Fibroblast of villous mesenchyme (primary cell): ENCODE measurements at regions not wholly inside any gene's neighbourhood (a gene's known extent, or its start where the extent isn't known, plus 50 kb on each side); places are given as distances from the start of the nearest gene placed in this dataset.

ENCODE experiments used
- DNase-seq: peaks from one replicate; pipeline ENCODE4 v3.0.0-alpha.2; 2010; ENCODE audit warnings: low read depth
- H3K4me3 ChIP-seq: 2 replicates; pipeline ENCODE4 v1.5.1; 2011; ENCODE audit warnings: low read depth, mild to moderate bottlenecking, low read length
- CTCF ChIP-seq: IDR thresholded peaks from 2 replicates; pipeline ENCODE4 v1.5.1; 2012; ENCODE audit warnings: low read depth, mild to moderate bottlenecking, low read length; ENCODE audit not compliant: insufficient read depth

GRCh38 chr10:36211856-36212255 is 569.8 kb upstream of the FZD8 start:
- no peak for DNase-seq
- TF ChIP-seq CTCF, result no peak
- H3K4me3 ChIP-seq, result no peak overlapping the region

GRCh38 chr10:36209480-36209879 is 567.4 kb upstream of the FZD8 start:
- no peak overlapping the region for H3K4me3 ChIP-seq
- no peak for TF ChIP-seq CTCF
- no peak for DNase-seq

DNA sequence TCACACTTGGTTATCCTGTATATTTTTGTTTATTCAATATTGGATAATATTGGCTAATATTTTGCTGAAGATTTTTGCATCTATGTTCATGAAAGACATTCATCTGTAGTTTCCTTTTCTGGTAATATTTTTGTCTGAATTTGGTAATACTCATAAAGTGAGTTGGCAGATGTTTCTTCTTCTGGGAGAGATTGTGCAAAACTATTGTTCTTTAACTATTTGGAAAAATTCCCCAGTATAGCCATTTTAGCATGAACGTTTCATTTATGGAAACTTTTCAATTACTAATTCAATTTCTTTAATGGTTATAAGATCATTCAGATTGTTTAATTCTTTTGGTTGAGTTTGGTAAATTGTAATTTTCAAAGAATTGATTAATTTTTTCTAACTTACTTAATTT is 560.8 kb upstream of the FZD8 start:
- DNase-seq, result no peak
- H3K4me3 ChIP-seq, result no peak overlapping the region

DNA sequence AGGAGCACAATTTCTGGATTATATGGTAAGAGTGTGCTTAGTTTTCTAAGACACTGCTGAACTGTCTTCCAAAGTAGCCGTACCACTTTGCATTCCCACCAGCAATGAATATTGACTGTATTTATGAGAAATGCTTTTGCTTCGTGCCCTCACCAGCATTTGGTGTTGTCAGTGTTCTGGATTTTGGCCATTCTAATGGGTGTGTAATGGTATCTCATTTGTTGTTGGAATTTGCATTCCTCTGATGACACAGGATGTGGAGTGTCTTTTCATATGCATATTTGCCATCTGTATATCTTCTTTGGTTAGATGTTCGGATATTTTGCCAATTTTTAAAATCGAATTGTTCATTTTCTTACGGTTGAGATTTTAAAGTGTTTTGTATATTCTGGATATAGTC is 558.5 kb upstream of the FZD8 start:
- H3K4me3 ChIP-seq, result no peak overlapping the region
- TF ChIP-seq CTCF, result no peak
- no peak for DNase-seq

More for the DNA sequence above, 560.8 kb upstream of the FZD8 start:
- TF ChIP-seq CTCF, result no peak

DNA sequence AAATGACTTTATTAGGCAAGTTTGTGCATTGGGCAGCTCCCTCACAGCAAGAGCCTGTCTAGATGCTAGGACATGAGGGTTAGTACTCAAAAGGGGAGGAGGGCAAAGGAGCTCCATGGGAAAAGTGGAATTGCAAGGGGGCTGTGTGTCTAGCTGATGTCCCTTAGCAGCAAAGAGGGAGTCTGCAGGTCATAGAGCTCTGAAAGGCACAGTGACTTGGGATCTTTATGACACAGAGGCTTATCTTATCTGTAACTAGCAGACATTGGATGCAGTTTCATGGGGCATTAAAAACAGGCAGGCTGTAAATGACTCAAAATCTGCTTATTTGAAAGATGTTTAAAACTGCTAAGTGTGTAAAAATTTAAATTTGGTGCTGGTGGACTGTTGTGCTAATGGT is 556.2 kb upstream of the FZD8 start:
- H3K4me3 ChIP-seq, result no peak overlapping the region
- TF ChIP-seq CTCF, result no peak
- DNase-seq, result no peak

DNA sequence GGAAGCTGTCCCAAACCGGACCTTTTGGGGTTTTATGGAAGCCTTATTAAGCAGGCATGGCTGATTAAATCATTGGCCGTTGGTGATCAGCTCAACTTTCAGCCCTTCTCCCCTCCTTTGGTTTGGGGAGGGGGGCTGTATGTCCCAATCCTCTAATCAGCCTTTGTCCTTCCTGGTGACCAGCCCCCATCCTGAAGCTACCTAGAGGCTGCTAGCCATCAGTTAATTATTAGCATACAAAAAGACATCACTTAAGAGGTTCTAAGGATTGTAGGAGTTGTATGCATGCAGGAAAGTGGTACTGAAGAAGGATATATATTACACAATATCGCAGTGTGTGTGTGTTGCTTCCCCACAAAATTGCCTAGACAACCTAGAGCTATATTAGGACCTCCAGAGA is 553.3 kb upstream of the FZD8 start:
- no peak for DNase-seq
- no peak for TF ChIP-seq CTCF
- no peak overlapping the region for H3K4me3 ChIP-seq

DNA sequence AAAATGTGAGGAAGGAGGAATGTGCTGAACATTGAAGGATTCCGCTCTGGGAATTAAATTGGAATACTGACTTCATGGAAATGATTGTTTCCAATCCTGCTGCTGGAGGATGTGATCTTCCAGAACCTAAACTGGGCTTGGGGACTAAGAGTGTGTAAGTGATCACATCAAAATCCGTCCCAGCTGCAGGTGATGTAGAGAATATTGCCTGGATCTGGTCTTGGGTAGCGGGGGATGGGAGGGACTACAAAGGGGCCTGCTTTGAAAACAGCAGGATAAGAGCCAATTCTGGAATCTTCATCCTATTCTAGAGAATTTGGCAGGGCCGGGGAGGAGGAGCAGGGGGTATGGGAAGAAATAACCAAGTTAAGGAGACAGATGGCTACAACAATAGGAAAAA is 552.2 kb upstream of the FZD8 start:
- no peak for TF ChIP-seq CTCF
- no peak overlapping the region for H3K4me3 ChIP-seq
- no peak for DNase-seq
